CD4-positive, alpha-beta T cell treated with Interleukin-15 for 4 hours (primary cell): ENCODE measurements at regions not wholly inside any gene's neighbourhood (a gene's known extent, or its start where the extent isn't known, plus 50 kb on each side); places are given as distances from the start of the nearest gene placed in this dataset.
"Not testable (repeated sequence)": the region's sequence is repeated elsewhere in the genome, so short reads cannot be mapped to it uniquely, and the experiment has no call there.

ENCODE experiments used
- DNase-seq: peaks from one replicate; pipeline ENCODE4 v3.0.0-alpha.2; 2020; ENCODE audit warnings: low spot score

DNA sequence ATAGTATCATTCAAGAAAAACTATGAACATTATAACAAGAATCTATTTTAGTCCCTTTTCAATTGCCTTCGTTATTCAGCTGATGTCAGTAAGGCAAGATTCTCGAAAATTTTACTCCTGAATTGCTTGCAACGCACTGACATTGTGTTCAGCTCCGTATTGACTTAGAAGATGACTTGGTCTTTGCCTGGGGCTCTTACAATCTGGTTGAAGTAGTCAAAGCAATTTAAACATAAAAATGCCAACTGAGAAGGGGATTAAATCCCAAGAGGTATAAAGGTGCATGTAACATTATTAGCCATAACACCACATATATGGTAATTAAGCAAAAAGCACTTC is 507.1 kb downstream of the CENPC start:
- DNase-seq: no peak

DNA sequence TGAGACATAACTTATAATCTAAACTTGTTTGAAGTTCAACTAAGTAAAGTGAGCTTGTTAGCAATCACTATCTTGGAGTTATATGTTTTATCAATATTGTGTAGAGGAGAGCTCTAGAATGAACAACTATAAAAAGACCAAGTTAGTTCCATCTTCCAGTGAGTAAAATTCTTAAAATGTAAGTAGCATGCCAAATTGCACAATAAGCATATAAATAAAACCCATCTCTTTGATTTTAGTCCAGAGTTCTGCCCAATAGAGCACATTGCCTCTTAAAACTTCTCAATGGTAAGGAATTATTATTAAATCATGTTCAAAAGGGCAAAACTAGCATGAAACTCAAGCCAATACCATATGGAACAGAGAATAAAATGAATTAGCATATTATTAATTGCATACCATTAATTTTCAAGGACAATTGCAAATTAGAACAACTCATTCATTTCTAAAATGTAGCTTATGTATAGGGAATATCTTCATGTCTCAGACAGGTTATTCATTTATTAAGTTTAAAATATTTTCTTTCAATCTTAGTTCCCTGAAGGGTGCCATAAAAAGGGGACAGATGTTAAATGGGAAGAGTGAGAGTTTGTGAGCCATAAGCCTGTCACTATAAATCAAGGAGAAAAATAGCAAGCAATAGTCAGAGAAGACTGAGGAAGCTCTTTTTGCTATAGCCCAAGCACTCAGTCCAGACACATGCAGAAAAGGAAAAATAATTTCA is 507.6 kb downstream of the CENPC start:
- DNase-seq: no peak

GRCh38 chr4:67036791-67037190 is 508.5 kb downstream of the CENPC start:
- DNase-seq: no peak

GRCh38 chr4:67035986-67036385 is 509.3 kb downstream of the CENPC start:
- DNase-seq: no peak

DNA sequence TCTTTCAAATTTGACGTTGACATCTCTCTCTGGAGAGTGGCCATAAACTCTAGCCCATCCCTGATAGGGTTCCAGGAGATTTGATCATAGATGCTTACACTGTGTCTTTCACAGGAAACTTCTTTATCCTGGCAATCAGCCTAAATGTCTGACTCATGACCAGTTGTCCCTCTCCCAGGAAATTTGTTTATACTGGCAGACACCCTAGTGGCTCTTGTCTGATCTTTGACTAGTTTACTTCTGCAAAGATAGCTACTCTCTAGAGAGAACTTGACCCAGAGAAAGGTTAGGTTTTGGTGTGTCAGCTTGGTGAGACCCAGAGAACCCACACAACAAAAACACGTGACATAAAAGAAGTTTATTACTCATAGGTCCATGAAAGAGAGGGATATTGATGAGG is 509.8 kb downstream of the CENPC start:
- DNase-seq: no peak

GRCh38 chr4:67030636-67031035 is 514.7 kb downstream of the CENPC start:
- DNase-seq: no peak

GRCh38 chr4:67020438-67020797 is 524.9 kb downstream of the CENPC start:
- DNase-seq: no peak

DNA sequence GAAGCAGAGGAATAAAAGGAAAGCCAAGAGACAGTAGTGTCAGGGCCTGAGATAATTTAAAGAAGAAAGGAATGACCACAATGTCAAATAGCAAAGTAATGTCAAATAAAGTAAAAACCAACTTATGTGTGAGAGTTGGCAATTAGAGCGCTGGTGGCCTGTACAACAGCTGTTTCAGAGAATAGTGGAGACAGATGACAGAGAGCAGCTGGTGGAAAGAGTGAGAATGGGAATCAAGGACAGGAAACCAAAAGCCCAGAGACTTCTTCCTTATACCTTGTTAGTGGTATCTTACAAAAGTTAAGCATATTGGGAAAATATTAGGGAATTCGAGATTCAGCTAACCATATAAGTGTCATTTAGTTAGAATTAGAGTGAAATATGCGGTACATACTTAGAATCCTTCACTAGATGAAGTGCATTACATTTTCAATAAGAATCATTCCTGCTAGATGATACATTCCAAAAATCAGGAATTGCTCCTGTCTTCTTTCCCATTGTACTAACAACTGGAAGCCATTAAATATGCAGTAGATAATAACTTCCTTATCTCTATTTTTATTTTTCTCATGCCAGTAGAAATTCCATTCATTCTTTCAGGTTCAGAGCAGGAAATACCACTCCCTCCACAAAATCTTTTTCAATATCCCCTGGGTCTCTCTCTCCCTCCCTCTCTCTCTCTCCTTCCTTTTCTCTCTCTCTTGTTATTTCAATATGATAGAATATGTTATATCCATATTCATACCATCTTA is 525.4 kb downstream of the CENPC start:
- no peak for DNase-seq

DNA sequence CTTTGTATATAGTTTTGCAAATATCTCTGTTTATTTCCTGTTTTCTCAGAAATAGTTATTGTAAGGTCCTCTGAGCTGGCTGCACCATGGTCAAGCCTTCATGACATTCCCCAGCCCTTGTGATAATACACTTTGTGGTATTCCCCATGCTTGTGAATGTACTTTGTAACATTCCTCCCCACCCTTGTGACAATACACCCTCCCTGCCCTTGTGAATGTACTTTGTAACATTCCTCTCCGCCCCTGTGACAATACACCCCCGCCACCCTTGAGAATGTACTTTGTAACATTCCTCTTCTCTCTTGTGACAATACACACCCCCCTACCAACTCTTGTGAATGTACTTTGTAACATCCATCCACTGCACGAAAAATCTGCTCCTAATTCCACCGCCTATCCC is 530.7 kb downstream of the CENPC start:
- DNase-seq: no peak

DNA sequence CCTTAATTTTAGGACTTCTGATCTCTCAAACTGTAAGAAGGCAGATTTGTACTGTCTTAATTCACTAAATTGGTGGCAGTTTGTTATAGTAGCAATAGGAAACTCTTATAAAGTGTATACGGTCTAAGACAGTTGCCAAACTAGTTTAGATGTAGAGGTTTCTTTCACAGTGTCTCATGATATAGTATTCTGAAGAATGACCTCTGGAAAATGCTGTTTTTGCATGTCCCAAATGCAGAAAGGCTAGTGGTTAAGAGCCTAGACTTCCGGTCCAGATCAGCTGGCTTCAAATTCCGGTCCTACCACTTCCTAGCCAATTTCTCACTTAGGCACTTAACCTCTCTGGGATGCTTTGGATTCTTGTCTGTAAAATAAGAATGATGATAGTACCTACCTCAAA is 538.5 kb downstream of the CENPC start:
- no peak for DNase-seq

DNA sequence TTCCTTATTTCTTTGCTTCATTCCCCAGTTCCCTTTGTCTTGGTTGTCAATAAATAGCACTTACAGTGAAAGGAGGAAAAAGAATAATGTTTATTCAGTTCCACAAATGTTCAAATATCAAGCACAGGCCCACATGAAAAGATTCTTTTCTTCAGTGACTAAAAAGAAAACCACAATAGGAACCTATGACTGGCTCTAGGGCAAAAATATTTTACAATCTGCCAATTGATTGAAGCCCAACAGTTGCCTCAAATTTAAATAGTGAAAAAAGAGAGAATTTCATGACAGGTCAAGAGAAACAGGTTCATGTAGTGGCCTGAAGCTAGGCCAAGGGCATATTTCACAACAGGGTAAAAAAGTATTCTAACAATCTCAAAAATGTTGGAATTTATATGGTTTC is 553.8 kb downstream of the CENPC start:
- DNase-seq: no peak

DNA sequence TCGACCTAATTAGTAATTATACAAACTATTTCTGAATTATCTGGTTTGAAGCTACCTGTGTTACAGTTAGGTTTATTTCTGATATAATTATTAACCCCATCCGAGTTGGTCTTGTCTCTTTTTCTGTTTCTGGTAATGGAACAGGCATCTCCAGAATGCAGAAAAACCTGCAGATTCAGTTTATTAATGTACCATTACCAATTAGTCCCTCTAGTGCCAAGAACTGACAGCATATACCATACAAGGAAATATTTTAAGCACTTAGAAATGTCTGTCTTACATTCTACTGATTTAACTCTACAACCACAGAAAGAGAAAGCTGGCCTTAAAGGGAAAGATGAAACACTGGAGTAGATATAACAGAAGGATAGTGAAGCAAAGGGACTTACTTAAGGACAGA is 570.6 kb downstream of the CENPC start:
- DNase-seq: no peak

DNA sequence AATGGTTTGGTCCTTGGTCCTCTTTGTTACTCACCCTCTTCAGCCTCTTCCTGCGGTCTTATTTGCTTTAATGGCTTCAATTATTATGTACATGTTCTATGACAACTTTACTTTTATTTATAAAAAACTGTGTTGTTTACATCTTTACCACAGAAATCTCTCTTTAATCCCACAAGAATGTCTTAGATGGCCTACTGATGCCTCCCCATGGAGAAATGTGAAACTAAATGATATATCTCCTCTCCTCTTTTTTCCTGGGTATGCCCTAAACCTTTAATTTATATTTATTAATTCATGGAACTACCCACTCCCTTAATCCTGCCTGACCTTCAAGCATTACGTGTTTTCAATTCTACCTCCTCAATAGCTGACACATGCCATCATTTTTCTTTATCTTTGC is 573.2 kb downstream of the CENPC start:
- no peak for DNase-seq

- no peak for DNase-seq
Observed at GRCh38 chr4:66964467-66964866, 580.8 kb downstream of the CENPC start.

- no peak for DNase-seq
Observed at GRCh38 chr4:66963084-66963483, 582.2 kb downstream of the CENPC start.

GRCh38 chr4:66959207-66959606 is 586.1 kb downstream of the CENPC start:
- no peak for DNase-seq

GRCh38 chr4:66956852-66957251 is 588.5 kb downstream of the CENPC start:
- DNase-seq: no peak

DNA sequence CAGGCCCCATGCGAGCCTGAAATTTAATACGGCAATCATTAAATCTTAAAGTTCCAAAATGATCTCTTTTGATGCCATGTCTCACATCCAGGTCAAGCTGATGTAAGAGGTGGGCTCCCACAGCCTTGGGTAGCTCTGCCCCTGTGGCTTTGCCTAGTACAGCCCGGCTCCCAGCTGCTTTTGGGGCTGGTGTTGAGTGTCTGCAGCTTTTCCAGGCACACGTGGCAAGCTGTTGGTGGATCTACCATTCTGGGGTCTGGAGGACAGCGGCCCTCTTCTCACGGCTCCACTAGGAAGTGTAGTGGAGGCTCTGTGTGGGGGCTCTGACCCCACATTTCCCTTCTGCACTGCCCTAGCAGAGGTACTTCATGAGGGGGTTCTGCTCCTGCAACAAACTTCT is 588.9 kb downstream of the CENPC start:
- no peak for DNase-seq

DNA sequence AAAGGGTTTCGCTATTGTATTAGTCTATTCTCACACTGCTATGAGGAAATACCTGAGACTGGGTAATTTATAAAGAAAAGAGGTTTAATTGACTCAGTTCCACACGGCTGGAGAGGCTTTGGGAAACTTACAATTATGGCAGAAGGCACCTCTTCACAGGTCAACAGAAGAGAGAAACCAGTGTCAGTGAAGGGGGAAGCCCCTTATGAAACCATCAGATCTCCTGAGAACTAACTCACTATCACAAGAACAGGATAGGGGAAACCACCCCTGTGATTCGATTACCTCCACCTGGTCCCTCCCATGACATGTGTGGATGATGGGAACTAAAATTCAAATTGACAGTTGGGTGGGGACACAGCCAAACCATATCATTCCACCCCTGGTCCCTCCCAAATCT is 589.5 kb downstream of the CENPC start:
- no peak for DNase-seq

DNA sequence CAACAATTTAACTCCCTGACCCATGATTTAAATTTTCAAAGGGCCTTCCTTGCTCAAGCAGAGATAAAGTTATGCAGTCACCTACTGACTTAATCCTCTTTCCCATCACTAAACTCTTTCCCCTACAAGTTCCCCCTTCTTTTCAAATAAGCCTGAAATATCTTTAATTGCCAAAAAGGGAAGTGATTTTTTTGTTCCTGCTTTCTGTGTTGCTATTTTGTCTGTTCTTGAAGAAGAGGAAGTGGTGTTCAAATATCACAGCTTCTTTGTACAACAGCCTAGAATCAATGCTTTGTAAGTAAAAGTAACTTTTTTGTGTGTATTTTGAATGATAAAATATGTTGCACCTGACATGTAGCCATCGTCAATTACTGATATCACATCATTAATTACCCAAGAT is 595.9 kb downstream of the CENPC start:
- DNase-seq: no peak

DNA sequence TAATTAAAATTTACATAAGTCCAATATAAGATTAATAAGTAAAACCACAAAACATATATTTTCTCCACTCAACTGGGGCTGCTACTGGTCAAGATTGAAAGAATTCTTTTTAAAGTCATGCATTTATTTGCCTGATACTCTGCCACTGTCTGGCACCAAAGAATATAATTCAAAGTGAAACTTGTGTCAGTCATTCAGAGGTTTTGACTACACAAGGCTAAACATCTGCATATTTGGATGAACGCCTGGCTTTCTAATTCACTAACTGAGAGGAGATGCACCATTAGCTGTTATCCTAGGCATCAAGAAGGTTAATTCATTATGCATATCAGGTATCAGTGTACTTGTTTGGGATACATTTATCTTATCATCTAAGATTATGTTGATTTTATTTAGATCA is 598.5 kb downstream of the CENPC start:
- DNase-seq: no peak

- DNase-seq: no peak
Observed at GRCh38 chr4:66943112-66943511, 602.2 kb downstream of the CENPC start.

- not testable (repeated sequence) for DNase-seq
Observed at GRCh38 chr4:66931981-66932380, 613.3 kb downstream of the CENPC start.

DNA sequence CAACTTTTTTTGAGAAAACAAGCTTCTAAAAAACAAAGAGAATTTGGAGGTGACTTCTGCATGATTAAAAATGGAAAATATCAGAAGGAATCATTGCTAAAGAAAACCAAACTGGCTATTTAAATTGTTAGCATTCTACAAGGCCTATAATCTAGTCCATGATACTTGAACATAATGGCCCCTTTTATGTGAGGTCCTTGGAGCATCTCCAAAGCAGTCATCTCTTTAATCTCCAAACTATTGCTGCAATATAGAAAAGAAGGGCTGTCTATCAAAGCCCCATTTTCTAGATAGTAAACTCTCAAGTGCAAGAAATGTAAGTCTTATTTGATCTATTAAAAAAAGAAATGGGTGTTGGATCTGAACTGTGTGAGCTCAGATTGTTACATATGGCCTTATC is 615.1 kb downstream of the CENPC start:
- no peak for DNase-seq
